IPS-11a (cell line): ENCODE measurements at regions not wholly inside any gene's neighbourhood (a gene's known extent, or its start where the extent isn't known, plus 50 kb on each side); places are given as distances from the start of the nearest gene placed in this dataset.

ENCODE experiments used
- H3K4me3 ChIP-seq: one replicate; pipeline ENCODE4 v1.5.1; 2013; ENCODE audit warnings: low read depth, low read length, control low read depth

- H3K4me3 ChIP-seq: no peak overlapping the region
These were observed 328.9 kb upstream of the IRX2 start for GRCh38 chr5:3080366-3080765.

DNA sequence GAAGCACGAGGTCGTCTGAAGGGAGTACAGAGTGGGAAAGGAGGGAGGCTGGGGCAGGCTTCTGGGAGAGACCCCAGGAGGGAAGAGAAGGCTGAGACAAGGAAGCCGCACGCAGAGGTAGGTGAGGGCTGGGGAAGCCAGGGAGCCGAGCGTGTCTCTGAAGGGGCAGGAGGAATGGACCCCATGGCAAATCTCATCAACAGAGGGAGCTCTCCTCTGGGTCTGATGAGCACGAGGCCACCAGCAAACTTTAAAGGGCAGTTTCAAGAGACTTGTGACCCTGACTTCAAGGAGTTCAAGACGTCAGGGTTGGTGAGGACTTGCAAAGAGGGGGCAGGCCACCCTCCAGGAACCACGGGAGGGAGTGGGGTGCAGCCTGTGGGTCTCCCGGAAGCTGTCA lies 326.2 kb upstream of the IRX2 start:
- H3K4me3 ChIP-seq: no peak overlapping the region

DNA sequence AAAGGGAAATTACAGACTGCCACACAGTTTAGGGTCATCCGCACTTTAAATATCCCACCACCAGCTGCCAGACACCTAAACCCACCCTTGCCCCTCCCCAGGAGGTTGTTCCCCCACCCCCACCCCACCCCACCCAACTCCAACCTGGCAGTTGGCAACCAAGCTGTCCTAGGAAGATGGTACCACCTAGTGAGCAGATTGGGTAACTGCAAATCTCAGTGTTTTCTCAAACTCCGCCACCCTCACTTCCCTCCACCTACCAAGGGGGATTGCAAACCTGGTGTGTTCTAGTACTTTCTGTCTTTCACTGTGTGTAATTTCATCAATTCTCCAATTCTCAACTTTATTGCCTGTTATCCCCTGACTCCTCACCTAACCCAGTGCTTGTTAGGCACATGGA lies 323.8 kb upstream of the IRX2 start:
- H3K4me3 ChIP-seq: no peak overlapping the region

DNA sequence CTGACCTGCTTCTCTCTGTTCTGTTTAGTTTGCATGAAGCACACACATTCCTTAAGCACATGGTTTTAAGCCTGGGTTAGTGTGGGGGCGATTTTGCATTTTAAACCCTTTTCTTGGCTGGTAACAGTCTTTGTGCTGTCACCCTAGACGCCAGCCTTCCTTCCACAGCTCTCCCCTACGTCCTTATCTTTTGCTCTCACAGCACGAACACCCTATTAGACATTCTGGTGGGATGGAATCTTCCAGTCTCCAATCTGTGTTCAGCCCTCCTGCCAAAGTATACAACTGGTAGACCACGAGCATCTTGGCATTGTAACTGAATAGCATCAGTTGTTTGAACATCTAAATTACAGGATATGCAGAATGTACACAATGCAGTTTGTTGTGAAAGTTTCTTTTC lies 316.9 kb upstream of the IRX2 start:
- no peak overlapping the region for H3K4me3 ChIP-seq

DNA sequence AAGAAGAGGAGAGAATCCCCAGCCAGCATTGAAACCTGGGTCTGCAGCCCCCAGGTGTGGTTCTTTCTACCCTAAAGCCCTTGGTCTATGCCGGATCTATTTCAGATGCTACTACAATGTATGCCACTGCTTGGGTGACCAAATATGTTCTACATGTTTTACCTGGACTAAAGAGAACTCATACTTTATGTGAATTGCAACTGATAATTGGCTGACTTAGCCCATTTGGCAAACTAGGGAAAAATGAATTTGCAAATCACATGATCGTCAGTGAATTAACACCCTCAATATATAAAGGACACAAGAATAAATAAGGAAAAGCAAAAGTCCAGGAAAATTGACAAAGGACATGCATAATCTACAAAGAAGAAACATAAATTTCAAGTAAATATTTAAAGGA lies 308.8 kb upstream of the IRX2 start:
- H3K4me3 ChIP-seq: no peak overlapping the region

- no peak overlapping the region for H3K4me3 ChIP-seq
These were observed 308.0 kb upstream of the IRX2 start for GRCh38 chr5:3059488-3059887.

DNA sequence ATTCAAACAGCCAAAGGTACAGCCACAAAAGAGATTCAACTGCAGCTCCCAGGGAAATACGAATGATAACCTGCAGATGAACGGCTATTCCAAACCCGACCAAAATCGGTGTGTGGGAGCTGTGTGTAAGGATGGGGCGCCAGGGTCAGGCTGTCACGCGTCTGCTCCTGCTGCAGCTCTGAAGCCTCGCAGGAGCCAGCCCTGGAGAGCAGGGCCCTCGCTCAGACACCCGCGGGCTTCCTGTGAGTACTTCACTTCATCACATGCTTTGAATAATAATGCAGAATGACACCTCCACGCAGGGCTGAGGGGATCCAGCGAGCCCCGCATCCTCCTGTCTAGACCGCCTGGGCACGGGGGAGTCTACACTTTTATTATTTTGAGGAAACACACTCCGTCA lies 307.5 kb upstream of the IRX2 start:
- no peak overlapping the region for H3K4me3 ChIP-seq

DNA sequence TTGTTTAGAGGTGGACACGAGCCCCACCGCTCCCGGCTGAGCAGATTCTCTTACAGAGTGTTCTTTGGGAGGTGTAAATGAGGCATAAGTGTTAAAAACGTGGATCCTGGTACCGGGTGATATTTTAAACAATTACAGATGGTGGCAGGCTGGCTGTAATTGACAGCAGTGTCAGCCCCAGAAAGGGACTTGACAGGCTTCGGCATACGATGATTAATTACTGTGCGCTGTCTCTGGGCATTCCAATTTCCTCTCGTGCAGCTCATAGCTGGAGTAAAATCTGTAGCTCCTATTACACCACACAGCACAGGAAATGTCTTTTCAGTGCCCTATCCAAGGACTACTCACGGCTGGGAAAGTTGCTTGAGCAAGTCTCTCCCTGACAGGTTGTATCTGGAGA lies 305.4 kb upstream of the IRX2 start:
- no peak overlapping the region for H3K4me3 ChIP-seq

DNA sequence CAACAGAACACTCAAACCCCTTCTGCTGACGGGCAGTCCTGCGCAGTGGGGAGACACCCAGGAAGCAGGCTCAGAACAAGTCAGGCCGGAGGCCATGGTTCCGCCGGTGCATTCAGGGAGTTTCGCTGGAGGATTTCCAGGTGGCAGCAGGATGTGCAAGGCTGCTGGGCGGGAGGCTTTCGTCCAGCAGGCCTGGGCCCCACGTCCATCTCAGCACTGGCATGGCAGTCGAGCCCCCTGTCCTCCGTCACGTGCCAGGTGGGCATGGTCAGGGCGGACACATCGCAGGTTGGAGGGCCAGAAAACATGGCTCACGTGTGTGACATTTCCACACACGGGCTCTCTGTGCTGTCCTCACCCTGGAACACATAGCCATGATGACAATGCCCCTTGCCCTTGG lies 299.9 kb upstream of the IRX2 start:
- H3K4me3 ChIP-seq: no peak overlapping the region

DNA sequence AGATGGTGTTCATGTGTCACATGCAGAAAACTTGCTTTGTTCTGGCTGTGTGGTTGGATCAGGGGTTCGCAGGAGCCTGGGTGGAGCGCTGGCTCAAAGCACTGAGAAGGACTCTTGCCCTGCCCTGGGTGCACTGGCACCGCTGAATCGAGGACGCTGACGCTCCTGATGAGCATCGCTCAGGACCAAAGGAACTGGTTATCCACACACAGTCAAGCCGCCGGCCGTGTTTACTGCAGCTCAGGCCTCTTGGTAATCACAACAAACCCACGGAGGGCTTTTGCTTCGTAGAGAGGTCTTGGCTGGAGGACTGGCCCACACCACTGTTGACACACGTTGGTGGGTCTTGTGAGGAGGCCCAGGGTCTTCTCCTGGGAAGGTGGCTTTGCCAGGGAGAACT lies 299.4 kb upstream of the IRX2 start:
- no peak overlapping the region for H3K4me3 ChIP-seq

GRCh38 chr5:3049261-3049660 lies 297.8 kb upstream of the IRX2 start:
- no peak overlapping the region for H3K4me3 ChIP-seq

GRCh38 chr5:3047212-3047774 lies 295.8 kb upstream of the IRX2 start:
- H3K4me3 ChIP-seq: no peak overlapping the region

DNA sequence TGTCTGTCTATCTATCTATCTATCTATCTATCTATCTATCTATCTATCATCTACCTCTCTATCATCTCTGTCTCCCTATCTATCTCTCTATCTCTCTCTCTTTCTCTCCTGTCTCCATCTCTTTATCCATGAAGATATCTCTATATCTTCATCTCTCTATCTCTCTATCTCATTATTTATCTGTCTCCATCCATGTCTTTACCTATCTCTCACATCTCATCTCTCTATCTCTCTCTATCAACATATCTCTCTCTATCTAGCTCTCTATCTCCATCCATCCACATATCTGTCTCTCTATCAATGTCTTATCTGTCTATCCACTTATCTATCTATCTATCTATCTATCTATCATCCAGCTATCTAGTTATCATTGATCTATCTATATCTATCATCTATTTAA lies 292.1 kb upstream of the IRX2 start:
- H3K4me3 ChIP-seq: no peak overlapping the region

- no peak overlapping the region for H3K4me3 ChIP-seq
These were observed 289.5 kb upstream of the IRX2 start for GRCh38 chr5:3041001-3041400.

DNA sequence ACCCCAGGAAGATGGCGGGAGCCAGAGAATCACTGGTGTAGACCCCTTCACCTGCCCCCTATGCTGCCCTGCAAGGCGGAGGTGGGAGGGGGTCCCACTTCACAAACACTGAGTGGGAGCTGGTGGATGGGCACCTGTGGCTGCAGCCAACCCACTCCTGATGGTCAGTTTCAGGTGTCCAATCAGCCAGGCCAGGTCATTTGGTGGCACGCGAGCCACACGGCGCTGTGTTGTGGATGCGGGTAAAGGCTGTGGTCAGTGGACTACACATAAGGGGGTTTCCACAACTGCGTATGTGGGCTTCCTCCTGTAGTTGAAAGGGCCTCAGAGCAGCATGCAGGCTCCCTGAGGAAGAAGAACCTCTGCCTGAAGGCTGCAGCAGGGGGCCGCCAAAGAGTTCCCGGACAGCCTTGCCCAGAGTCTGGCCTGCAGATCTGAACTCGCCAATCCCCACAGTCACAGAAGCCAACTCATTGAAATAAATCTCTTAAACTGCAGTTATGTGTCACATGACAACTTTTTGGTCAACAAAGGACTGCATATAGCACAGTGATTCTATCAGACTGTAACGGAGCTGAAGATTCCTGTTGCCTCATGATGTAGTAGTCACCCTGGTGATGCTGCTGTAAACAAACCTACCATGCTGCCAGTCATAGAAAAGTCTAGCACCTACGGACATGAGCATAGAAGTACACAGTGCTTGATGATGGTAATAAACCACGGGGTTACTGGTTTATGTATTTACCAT lies 284.7 kb upstream of the IRX2 start:
- H3K4me3 ChIP-seq: no peak overlapping the region

- no peak overlapping the region for H3K4me3 ChIP-seq
These were observed 284.0 kb upstream of the IRX2 start for GRCh38 chr5:3035452-3035851.

DNA sequence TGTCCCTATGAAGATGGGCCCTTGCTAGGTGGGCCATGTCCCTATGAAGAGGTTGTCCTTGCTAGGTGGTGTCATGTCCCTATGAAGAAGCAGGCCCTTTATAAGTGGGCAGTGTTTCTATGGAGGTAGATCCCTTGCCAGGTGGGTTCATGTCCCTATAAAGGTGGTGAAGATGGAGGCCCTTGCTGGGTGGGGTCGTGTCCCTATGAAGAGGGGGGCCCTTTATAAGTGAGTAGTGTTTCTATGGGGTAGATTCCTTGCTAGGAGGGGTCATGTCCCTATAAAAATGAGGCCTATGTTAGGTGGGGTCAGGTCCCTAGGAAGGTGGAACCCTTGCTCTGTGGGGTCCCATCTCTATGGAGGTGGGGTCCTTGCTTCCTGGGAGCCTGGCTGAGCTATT lies 283.4 kb upstream of the IRX2 start:
- H3K4me3 ChIP-seq: no peak overlapping the region

DNA sequence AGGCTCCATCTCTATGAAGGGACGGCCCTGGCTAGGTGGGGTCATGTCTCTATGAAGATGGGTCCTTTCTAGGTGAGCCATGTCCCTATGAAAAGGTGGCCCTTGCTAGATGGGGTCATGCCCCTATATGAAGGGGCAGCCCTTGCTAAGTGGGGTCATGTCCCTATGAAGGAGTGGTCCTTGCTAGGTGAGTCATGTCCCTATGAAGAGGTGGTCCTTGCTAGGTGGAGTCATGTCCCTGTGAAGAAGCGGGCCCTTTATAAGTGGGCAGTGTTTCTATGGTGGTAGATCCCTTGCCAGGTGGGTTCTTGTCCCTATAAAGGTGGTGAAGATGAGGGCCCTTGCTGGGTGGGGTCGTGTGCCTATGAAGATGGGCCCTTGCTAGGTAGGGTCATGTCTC lies 283.0 kb upstream of the IRX2 start:
- H3K4me3 ChIP-seq: no peak overlapping the region

DNA sequence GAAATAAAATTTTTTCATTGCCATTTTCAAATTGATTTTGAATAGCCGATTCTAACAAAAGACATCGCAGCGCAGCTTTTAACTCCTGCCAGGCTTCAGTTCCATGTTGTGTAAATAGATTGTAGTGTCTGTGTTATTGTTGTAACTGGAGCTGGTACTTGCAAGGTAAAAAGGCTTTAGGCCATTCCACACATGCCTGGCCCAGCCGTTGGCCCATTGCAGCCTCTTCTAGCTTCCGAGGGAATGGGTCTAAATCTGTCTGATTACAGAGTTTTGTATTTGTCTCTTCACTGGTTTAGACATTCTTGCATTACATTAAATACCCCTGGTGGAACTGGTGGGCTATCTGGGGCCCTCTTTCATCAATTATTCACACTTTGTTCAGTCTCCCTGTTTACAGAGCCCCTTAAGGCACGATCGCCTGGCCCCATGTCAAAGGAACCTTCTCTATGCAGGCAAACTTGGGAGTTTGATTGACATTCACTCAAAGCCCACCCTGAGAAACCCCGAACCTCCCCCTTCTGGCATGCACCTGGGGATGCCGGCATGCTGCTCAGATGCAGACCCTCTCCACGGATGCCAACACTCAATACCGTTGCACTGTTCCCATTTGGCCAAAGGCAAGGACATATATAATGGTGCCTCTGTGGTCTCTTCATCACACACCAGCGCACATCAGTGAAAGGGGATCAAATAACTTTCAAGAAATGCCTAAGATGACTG lies 281.7 kb upstream of the IRX2 start:
- H3K4me3 ChIP-seq: no peak overlapping the region

DNA sequence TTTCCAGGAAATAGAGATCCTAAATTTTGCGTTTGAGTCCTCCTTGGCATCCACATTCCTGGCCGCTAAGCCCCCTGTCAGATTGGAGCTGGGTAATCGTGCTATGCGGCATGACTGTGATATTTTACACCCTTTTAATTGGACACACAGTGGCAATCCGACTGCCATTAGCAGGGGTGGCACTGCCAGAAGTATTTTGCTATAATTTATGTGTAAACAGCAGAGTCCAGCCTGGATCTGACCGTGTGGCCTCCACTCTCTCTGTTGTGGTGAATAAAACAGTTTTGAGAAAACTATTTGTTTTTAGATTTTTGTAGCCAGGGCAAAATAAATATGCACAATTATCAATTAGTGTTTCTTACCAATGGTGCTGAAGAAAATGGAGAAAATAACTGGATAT lies 281.0 kb upstream of the IRX2 start:
- H3K4me3 ChIP-seq: no peak overlapping the region

- H3K4me3 ChIP-seq: no peak overlapping the region
These were observed 280.4 kb upstream of the IRX2 start for GRCh38 chr5:3031733-3032378.
